Nephron (organoid): ENCODE measurements at regions not wholly inside any gene's neighbourhood (a gene's known extent, or its start where the extent isn't known, plus 50 kb on each side); places are given as distances from the start of the nearest gene placed in this dataset.

ENCODE experiments used
- H3K27ac Mint-ChIP-seq, 3 experiments: 2 replicates each; pipeline ENCODE4 v1.8.0; 2020; ENCODE audit warnings: mixed read lengths in 3 of 3, mild to moderate bottlenecking in 2 of 3, moderate library complexity in 1 of 3
- H3K27me3 Mint-ChIP-seq: 2 replicates; pipeline ENCODE4 v1.8.0; 2021; ENCODE audit warnings: low read depth, mild to moderate bottlenecking, moderate library complexity, mixed read lengths
- H3K36me3 Mint-ChIP-seq: 2 replicates; pipeline ENCODE4 v1.8.0; 2020; ENCODE audit warnings: low read depth, mixed read lengths
- H3K4me1 Mint-ChIP-seq: 2 replicates; pipeline ENCODE4 v1.8.0; 2020; ENCODE audit warnings: mixed read lengths
- H3K4me3 Mint-ChIP-seq, 3 experiments: 2 replicates each; pipeline ENCODE4 v1.8.0; 2020; ENCODE audit warnings: mild to moderate bottlenecking in 3 of 3, mixed read lengths in 3 of 3, moderate library complexity in 2 of 3
- H3K9me3 Mint-ChIP-seq: 2 replicates; pipeline ENCODE4 v1.8.0; 2020; ENCODE audit warnings: mixed read lengths
- TF ChIP-seq, protein P1 (sequence below), 3 experiments: fragments of 200-600 bp; sonication (generic); IDR thresholded peaks; one replicate each; pipeline ENCODE4 v1.5.0; 2021; ENCODE audit warnings: antibody characterized with exemption in 3 of 3; ENCODE audit not compliant: unreplicated experiment in 3 of 3

- Mint-ChIP-seq H3K4me3 (no peak overlapping the region), H3K4me1 (no peaks in the 10 kb centered on the region), H3K9me3 (no peaks in the 10 kb centered on the region), H3K27me3 (no peaks in the 10 kb centered on the region), H3K36me3 (no peaks in the 10 kb centered on the region), H3K27ac (no peak overlapping the region)
- TF ChIP-seq, protein P1, sequence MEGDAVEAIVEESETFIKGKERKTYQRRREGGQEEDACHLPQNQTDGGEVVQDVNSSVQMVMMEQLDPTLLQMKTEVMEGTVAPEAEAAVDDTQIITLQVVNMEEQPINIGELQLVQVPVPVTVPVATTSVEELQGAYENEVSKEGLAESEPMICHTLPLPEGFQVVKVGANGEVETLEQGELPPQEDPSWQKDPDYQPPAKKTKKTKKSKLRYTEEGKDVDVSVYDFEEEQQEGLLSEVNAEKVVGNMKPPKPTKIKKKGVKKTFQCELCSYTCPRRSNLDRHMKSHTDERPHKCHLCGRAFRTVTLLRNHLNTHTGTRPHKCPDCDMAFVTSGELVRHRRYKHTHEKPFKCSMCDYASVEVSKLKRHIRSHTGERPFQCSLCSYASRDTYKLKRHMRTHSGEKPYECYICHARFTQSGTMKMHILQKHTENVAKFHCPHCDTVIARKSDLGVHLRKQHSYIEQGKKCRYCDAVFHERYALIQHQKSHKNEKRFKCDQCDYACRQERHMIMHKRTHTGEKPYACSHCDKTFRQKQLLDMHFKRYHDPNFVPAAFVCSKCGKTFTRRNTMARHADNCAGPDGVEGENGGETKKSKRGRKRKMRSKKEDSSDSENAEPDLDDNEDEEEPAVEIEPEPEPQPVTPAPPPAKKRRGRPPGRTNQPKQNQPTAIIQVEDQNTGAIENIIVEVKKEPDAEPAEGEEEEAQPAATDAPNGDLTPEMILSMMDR (IDR thresholded peaks at IDR 0.05; ENCODE audit: unreplicated experiment in 3 of 3): no peak
Observed at GRCh38 chr6:103750603-103751002, 1109.1 kb downstream of the HACE1 start.

GRCh38 chr6:103734016-103734415 lies 1125.7 kb downstream of the HACE1 start:
- H3K4me3 Mint-ChIP-seq: no peak overlapping the region
- TF ChIP-seq, protein P1 (IDR thresholded peaks at IDR 0.05; ENCODE audit: unreplicated experiment in 3 of 3): no peak
- H3K27ac Mint-ChIP-seq: no peak overlapping the region
- no peaks in the 10 kb centered on the region for H3K27me3 Mint-ChIP-seq
- no peaks in the 10 kb centered on the region for H3K4me1 Mint-ChIP-seq
- H3K9me3 Mint-ChIP-seq: no peaks in the 10 kb centered on the region
- H3K36me3 Mint-ChIP-seq: no peaks in the 10 kb centered on the region

GRCh38 chr6:103729658-103730057 lies 1130.1 kb downstream of the HACE1 start:
- Mint-ChIP-seq H3K9me3 (no peaks in the 10 kb centered on the region), H3K27ac (no peak overlapping the region), H3K4me1 (no peaks in the 10 kb centered on the region), H3K4me3 (no peak overlapping the region), H3K36me3 (no peaks in the 10 kb centered on the region), H3K27me3 (no peaks in the 10 kb centered on the region)
- TF ChIP-seq, protein P1 (IDR thresholded peaks at IDR 0.05; ENCODE audit: unreplicated experiment in 3 of 3): no peak

- Mint-ChIP-seq H3K9me3 (no peaks in the 10 kb centered on the region), H3K36me3 (no peaks in the 10 kb centered on the region), H3K27me3 (no peaks in the 10 kb centered on the region), H3K27ac (no peak overlapping the region), H3K4me3 (no peak overlapping the region), H3K4me1 (no peaks in the 10 kb centered on the region)
- TF ChIP-seq, protein P1 (IDR thresholded peaks at IDR 0.05; ENCODE audit: unreplicated experiment in 3 of 3): no peak
Observed at GRCh38 chr6:103723438-103724322, 1136.0 kb downstream of the HACE1 start.

GRCh38 chr6:103722683-103723082 lies 1137.0 kb downstream of the HACE1 start:
- no peaks in the 10 kb centered on the region for H3K9me3 Mint-ChIP-seq
- no peak overlapping the region for H3K4me3 Mint-ChIP-seq
- no peaks in the 10 kb centered on the region for H3K4me1 Mint-ChIP-seq
- H3K27ac Mint-ChIP-seq: no peak overlapping the region
- TF ChIP-seq, protein P1 (IDR thresholded peaks at IDR 0.05; ENCODE audit: unreplicated experiment in 3 of 3): no peak
- no peaks in the 10 kb centered on the region for H3K36me3 Mint-ChIP-seq
- H3K27me3 Mint-ChIP-seq: no peaks in the 10 kb centered on the region

DNA sequence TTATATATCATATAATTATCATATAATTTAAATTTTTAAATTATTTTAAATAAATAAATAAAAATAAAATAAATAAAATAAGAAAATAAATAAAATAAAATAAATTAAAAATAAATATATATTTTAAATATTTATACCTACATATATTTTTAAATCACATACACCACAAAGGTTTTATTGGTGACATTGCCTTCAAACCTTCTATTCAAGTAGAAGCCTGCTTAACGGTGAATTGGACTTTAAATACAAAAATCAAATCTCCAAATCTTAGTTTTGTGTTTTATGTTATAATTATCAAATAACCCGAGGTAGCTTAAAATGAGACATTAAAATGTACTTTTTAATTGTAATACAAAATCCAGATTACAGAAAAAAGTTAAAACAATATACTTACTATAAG lies 1137.8 kb downstream of the HACE1 start:
- Mint-ChIP-seq H3K27ac (no peak overlapping the region), H3K36me3 (no peaks in the 10 kb centered on the region), H3K9me3 (no peaks in the 10 kb centered on the region), H3K27me3 (no peaks in the 10 kb centered on the region), H3K4me1 (no peaks in the 10 kb centered on the region), H3K4me3 (no peak overlapping the region)
- TF ChIP-seq, protein P1 (IDR thresholded peaks at IDR 0.05; ENCODE audit: unreplicated experiment in 3 of 3): no peak
